Heart left ventricle (tissue), 16 donors: ENCODE measurements at regions not wholly inside any gene's neighbourhood (a gene's known extent, or its start where the extent isn't known, plus 50 kb on each side); places are given as distances from the start of the nearest gene placed in this dataset.

ENCODE experiments used
- ATAC-seq, 4 donors: fragments of 200-7000 bp; cut with Tn5 transposase; one replicate each; pipeline ENCODE4 v1.9.1; 2020 to 2022; ENCODE audit warnings: moderate library complexity in 4 of 4, mild to moderate bottlenecking in 3 of 4, moderate number of reproducible peaks in 1 of 4
- DNase-seq, 5 donors: peaks; one replicate each; pipeline ENCODE4 v3.0.0-alpha.2; 2020
- H3K27ac ChIP-seq, 12 donors: fragments of 200-600 bp; sonication (generic) in 4 of 12; one replicate each; pipeline versions ENCODE4 v1.5.0 to v1.8.0; 2016 to 2022; ENCODE audit warnings: mild to moderate bottlenecking in 2 of 12
- H3K27me3 ChIP-seq, 9 donors: fragments of 200-600 bp; sonication (generic) in 2 of 9; one replicate each; pipeline versions ENCODE4 v1.5.1 to v1.8.0; 2016 to 2022; ENCODE audit warnings: mild to moderate bottlenecking in 3 of 9
- H3K36me3 ChIP-seq, 9 donors: fragments of 200-600 bp; sonication (generic) in 2 of 9; one replicate each; pipeline versions ENCODE4 v1.5.0 to v1.8.0; 2018 to 2022; ENCODE audit warnings: mild to moderate bottlenecking in 2 of 9
- H3K4me1 ChIP-seq, 12 donors: fragments of 200-600 bp; sonication (generic) in 4 of 12; one replicate each; pipeline versions ENCODE4 v1.5.0 to v1.8.0; 2016 to 2022; ENCODE audit warnings: mild to moderate bottlenecking in 3 of 12
- H3K4me3 ChIP-seq, 12 donors: fragments of 200-600 bp; sonication (generic) in 4 of 12; one replicate each; pipeline versions ENCODE4 v1.5.0 to v1.8.0; 2017 to 2022; ENCODE audit warnings: mild to moderate bottlenecking in 9 of 12, moderate library complexity in 4 of 12
- H3K9me3 ChIP-seq, 12 donors: fragments of 200-600 bp; sonication (generic) in 4 of 12; one replicate each; pipeline versions ENCODE4 v1.5.0 to v1.8.0; 2016 to 2022; ENCODE audit warnings: mild to moderate bottlenecking in 1 of 12
- POLR2A ChIP-seq, 2 donors: fragments of 450-650 bp; IDR thresholded peaks; one replicate each; pipeline ENCODE4 v1.6.1; 2017; ENCODE audit warnings: antibody characterized with exemption in 2 of 2, mild to moderate bottlenecking in 2 of 2, moderate library complexity in 2 of 2
- WGBS, 4 donors: extraction: QIAGEN DNeasy Blood & Tissue Kit in 2 of 4; methylation state at CpG; one replicate each; pipeline versions ENCODE4 v1.1.5 to v1.1.7; 2013 to 2018; 5-methylcytosine and 5-hydroxymethylcytosine counted together
- intact Hi-C, 10 donors: fragments of 100-400 bp; cut with DNase I; formaldehyde crosslinking; loops; one replicate each; pipeline versions ENCODE4 v1.11.1 to v1.14.2; 2022
- TF ChIP-seq, protein P1 (sequence below), 12 donors: fragments of 200-600 bp; sonication (generic) in 4 of 12; IDR thresholded peaks; one replicate each; pipeline versions ENCODE4 v1.5.0 to v1.8.0; 2018 to 2022; ENCODE audit warnings: antibody characterized with exemption in 12 of 12, mild to moderate bottlenecking in 5 of 12
- donor health status: ischemic (EF 13 %, LVEDD 7.1; RV severe dilation, severe dysfunction).
- donor health status: healthy with polysubstance abuse.
- donor health status: DM: no; HTN: yes; CAD: no.
- donor health status: DM: no; HTN: no; CAD: no.
- donor health status: ischemic (EF 25% LVEDD 6.9; RV normal size, moderate dysfunction).
- donor health status: ischemic (EF 25% LVEDD 5.7; RV mildly dilated, moderate dysfunction).
- donor health status: healthy.
- donor health status: DM: yes; HTN: yes; CAD: no.
- donor health status: ischemic (EF 35%, LVEDD 5.7; RV mildly dilated, moderate dysfunction).
- donor health status: nonischemic (EF 11% LVEDD 7.7; RV severe dilation, severe dysfunction).
- donor health status: DM: yes; HTN: yes; CAD: no.
- donor health status: PGD.
- donor health status: ischemic (EF 29% LVEDD 5.4; RV normal size, mild dysfunction).
- donor health status: nonischemic (EF 23%, LVEDD 6.1; RV moderate dilation, normal function).

DNA sequence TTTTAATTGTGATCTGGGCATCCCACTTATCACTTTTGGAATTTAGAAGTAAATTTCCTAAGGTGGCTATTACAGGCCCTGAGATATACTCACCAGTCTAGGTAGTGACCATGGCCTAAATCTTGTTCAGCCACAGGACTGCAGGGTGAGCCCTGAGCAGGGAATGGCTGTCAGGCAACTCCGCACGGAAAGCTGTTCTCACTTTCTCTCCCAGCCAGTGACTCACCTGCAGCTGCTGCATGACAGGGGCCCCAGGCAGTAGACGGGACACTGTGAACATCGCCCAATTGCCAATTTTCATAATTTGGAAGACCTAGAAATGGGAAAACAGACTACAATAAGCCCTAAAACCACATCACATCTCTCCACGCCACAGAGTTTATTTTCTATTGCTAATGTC is 69.6 kb upstream of the TAF1L start:
- Histone ChIP-seq H3K9me3 (no peaks in the 10 kb centered on the region), H3K27ac (no peak overlapping the region), H3K27me3 (no peaks in the 10 kb centered on the region), H3K4me1 (no peaks in the 10 kb centered on the region), H3K36me3 (no peaks in the 10 kb centered on the region), H3K4me3 (no peak overlapping the region)
- ATAC-seq (no peak), DNase-seq (no peak)
- TF ChIP-seq, protein P1, sequence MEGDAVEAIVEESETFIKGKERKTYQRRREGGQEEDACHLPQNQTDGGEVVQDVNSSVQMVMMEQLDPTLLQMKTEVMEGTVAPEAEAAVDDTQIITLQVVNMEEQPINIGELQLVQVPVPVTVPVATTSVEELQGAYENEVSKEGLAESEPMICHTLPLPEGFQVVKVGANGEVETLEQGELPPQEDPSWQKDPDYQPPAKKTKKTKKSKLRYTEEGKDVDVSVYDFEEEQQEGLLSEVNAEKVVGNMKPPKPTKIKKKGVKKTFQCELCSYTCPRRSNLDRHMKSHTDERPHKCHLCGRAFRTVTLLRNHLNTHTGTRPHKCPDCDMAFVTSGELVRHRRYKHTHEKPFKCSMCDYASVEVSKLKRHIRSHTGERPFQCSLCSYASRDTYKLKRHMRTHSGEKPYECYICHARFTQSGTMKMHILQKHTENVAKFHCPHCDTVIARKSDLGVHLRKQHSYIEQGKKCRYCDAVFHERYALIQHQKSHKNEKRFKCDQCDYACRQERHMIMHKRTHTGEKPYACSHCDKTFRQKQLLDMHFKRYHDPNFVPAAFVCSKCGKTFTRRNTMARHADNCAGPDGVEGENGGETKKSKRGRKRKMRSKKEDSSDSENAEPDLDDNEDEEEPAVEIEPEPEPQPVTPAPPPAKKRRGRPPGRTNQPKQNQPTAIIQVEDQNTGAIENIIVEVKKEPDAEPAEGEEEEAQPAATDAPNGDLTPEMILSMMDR (IDR thresholded peaks at IDR 0.05): no peak
- no peak for TF ChIP-seq POLR2A (IDR thresholded peaks at IDR 0.05)
- intact Hi-C loops: loop anchor here in 2 of 10 donors (10.0 kb wide), 2 partner anchors 50 to 70 kb away; partner anchors contain the start of gene TAF1L (in 1 of the 2)
- WGBS, 4 donors: 65 to 79% (median 74%) methylated on average over 5 of the region's 5 CpGs

DNA sequence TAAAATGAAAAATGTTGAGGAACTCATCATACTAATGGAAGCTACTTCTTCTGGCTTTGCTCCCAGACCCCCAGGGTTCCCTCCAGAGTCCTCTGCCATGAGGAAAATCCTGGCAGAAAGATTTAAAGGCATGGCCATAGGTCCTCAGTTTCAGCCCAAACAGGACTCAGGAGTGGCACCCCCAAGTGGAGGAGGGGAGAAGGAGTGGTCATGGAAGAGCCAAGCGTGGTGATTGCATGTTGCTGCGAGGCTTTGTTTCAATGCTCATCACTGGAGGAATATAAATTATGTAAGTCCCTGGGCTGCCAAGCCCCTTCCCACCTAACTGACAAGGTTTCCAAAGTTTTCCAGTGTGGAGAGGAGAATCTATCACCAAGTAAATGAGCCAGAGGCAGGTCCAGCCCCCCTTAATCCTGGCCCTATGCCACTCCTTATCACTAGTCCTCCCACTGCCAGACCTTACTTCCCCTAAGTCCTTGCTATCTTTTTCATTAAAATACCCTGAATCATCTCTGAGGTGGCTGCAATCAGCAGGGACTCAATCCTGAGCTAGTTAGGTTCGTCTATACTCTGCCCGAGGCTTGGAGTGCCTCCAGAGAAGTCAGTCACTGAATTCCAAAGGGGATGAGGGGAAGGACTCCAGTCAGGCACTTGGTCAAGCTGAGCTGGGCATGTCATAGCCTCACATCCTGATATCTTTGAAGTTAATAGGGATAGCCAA is 70.7 kb upstream of the TAF1L start:
- WGBS, 4 donors: 25 to 51% (median 38%) methylated on average over 4 of the region's 4 CpGs

DNA sequence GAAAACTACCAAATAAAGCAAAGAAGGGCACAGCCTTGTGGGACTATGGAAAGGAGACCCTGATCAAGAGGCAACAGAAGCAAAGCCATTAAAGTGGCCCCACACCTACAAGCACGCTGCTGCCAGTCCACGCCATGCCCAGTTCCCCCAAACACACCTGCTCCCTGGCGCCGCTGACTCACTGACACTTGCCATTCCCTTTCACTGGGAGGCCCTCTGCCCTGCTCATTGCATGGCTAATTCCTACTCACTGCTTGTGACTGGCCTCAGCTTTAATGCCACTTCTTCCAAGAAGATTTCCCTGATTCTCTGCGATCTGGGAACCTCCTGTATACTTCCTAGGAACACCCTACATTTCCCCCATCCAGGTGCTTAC is 71.2 kb upstream of the TAF1L start:
- DNase-seq (no peak), ATAC-seq (no peak)
- Histone ChIP-seq H3K4me3 (no peak overlapping the region), H3K36me3 (no peaks in the 10 kb centered on the region), H3K27me3 (no peaks in the 10 kb centered on the region), H3K27ac (no peak overlapping the region), H3K9me3 (no peaks in the 10 kb centered on the region), H3K4me1 (no peaks in the 10 kb centered on the region)
- 74 to 83% (median 82%) methylated on average over 5 of the region's 5 CpGs for WGBS, 4 donors
- TF ChIP-seq, protein P1 (IDR thresholded peaks at IDR 0.05): no peak
- TF ChIP-seq POLR2A (IDR thresholded peaks at IDR 0.05): no peak
- intact Hi-C loops: loop anchor here in 2 of 10 donors (10.0 kb wide), 2 partner anchors 52 to 72 kb away; partner anchors contain the start of gene TAF1L (in 1 of the 2)

More for the DNA sequence above, 70.7 kb upstream of the TAF1L start:
- Histone ChIP-seq H3K4me1 (no peaks in the 10 kb centered on the region), H3K9me3 (no peaks in the 10 kb centered on the region), H3K27ac (no peak overlapping the region), H3K36me3 (no peaks in the 10 kb centered on the region), H3K4me3 (no peak overlapping the region), H3K27me3 (no peaks in the 10 kb centered on the region)
- intact Hi-C loops: loop anchor here in 2 of 10 donors (10.0 kb wide), 2 partner anchors 51 to 71 kb away; partner anchors contain the start of gene TAF1L (in 1 of the 2)
- no peak for TF ChIP-seq POLR2A (IDR thresholded peaks at IDR 0.05)
- TF ChIP-seq, protein P1 (IDR thresholded peaks at IDR 0.05): no peak
- ATAC-seq (no peak), DNase-seq (no peak)

DNA sequence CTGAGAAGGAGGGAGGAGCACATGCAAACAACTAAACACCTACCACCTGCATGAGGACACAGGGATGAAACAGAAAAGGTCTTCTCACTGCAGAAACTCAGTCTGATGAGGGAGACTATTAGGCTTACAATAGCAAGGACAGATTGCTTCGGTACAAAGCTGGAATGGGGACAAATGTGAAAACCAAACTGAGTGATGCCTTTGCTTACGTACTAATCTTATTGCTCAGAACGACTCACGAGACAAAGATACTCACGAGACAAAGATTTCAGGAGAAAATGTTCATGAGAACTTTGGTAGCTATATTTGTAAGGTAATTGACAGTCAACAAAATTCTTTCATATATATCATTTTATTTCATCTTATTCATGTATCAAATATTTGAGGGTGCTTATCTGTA is 71.9 kb upstream of the TAF1L start:
- TF ChIP-seq, protein P1 (IDR thresholded peaks at IDR 0.05): no peak
- TF ChIP-seq POLR2A (IDR thresholded peaks at IDR 0.05): no peak
- no peak overlapping the region for H3K4me3 ChIP-seq
- H3K9me3 ChIP-seq: no peaks in the 10 kb centered on the region
- 70 to 86% (median 80%) methylated on average over 5 of the region's 5 CpGs for WGBS, 4 donors
- intact Hi-C loops: loop anchor here in 2 of 10 donors (10.0 kb wide), 2 partner anchors 53 to 73 kb away; partner anchors contain the start of gene TAF1L (in 1 of the 2)
- H3K27ac ChIP-seq: no peak overlapping the region
- DNase-seq (no peak), ATAC-seq (no peak)
- no peaks in the 10 kb centered on the region for H3K36me3 ChIP-seq
- H3K27me3 ChIP-seq: no peaks in the 10 kb centered on the region
- H3K4me1 ChIP-seq: no peaks in the 10 kb centered on the region
